ENCODE measurements at regions not wholly inside any gene's neighbourhood (a gene's known extent, or its start where the extent isn't known, plus 50 kb on each side); places are given as distances from the start of the nearest gene placed in this dataset.
"Not testable (repeated sequence)": the region's sequence is repeated elsewhere in the genome, so short reads cannot be mapped to it uniquely, and the experiment has no call there.

DNA sequence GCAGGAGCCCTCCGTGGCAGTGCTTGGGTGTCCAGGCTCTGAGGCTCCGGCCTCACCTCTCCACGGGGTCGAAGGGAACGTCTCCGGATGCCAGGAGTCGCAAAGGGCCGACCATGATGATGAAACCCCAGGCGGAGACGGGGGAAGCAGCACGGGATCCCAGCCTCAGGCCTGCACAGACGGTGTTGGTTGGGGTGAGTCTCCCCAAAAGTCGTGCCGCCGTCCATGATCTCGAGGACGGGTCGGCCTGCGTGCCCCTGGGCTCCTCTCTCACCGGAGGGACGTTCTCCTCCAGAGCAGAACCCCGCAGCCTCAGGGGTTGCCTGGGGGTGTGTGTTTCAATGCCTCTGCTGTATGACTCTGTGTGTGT is 100.6 kb upstream of the FOXD4L5 start:
- H3K27ac Mint-ChIP-seq; H3K4me1 ChIP-seq (ENCODE audit: control insufficient read depth, insufficient read depth, low read length); H3K4me3 Mint-ChIP-seq; H3K27me3 ChIP-seq (ENCODE audit: control insufficient read depth, insufficient read depth, low read length, poor library complexity, severe bottlenecking); H3K4me1 Mint-ChIP-seq; H3K36me3 ChIP-seq (ENCODE audit: control insufficient read depth, insufficient read depth, low read length); H3K9me3 ChIP-seq (ENCODE audit: control insufficient read depth, low read length); DNase-seq; H3K4me3 ChIP-seq (ENCODE audit: low read length); H3K27ac ChIP-seq (ENCODE audit: low read depth, low read length); H3K27me3 Mint-ChIP-seq (ENCODE audit: insufficient read depth); H3K9ac ChIP-seq (ENCODE audit: extremely low read depth, low read length, poor library complexity, severe bottlenecking); H3K36me3 Mint-ChIP-seq (ENCODE audit: low read depth): not testable (repeated sequence)
- H3K9me3 Mint-ChIP-seq: peaks cover 68% of the 10 kb centered on the region
- 80 to 92% methylated on average over 7 to 21 of the region's 22 CpGs for WGBS, 2 experiments (ENCODE audit: insufficient coverage in 1 of 2, insufficient read length in 1 of 2)

- not testable (repeated sequence) for H3K9me3 ChIP-seq (ENCODE audit: control insufficient read depth, low read length); H3K9ac ChIP-seq (ENCODE audit: extremely low read depth, low read length, poor library complexity, severe bottlenecking); H3K4me1 ChIP-seq (ENCODE audit: control insufficient read depth, insufficient read depth, low read length); H3K36me3 ChIP-seq (ENCODE audit: control insufficient read depth, insufficient read depth, low read length); H3K36me3 Mint-ChIP-seq (ENCODE audit: low read depth); H3K27ac Mint-ChIP-seq; H3K27me3 Mint-ChIP-seq (ENCODE audit: insufficient read depth); DNase-seq; H3K4me3 ChIP-seq (ENCODE audit: low read length); H3K27me3 ChIP-seq (ENCODE audit: control insufficient read depth, insufficient read depth, low read length, poor library complexity, severe bottlenecking); H3K27ac ChIP-seq (ENCODE audit: low read depth, low read length); H3K4me1 Mint-ChIP-seq; H3K4me3 Mint-ChIP-seq
- H3K9me3 Mint-ChIP-seq: peaks cover 62% of the 10 kb centered on the region
- 91 to 93% methylated on average over 26 to 61 of the region's 61 CpGs for WGBS, 2 experiments (ENCODE audit: insufficient coverage in 1 of 2, insufficient read length in 1 of 2)
These were observed 100.0 kb upstream of the FOXD4L5 start for GRCh38 chr9:65384759-65385654.

- H3K4me1 Mint-ChIP-seq; H3K27ac ChIP-seq (ENCODE audit: low read depth, low read length); H3K4me3 ChIP-seq (ENCODE audit: low read length); H3K27me3 ChIP-seq (ENCODE audit: control insufficient read depth, insufficient read depth, low read length, poor library complexity, severe bottlenecking); H3K4me1 ChIP-seq (ENCODE audit: control insufficient read depth, insufficient read depth, low read length); H3K27me3 Mint-ChIP-seq (ENCODE audit: insufficient read depth); H3K9ac ChIP-seq (ENCODE audit: extremely low read depth, low read length, poor library complexity, severe bottlenecking); H3K9me3 ChIP-seq (ENCODE audit: control insufficient read depth, low read length); H3K36me3 Mint-ChIP-seq (ENCODE audit: low read depth); H3K36me3 ChIP-seq (ENCODE audit: control insufficient read depth, insufficient read depth, low read length); H3K4me3 Mint-ChIP-seq; DNase-seq; H3K27ac Mint-ChIP-seq: not testable (repeated sequence)
- 75 to 78% methylated on average over 4 to 11 of the region's 11 CpGs for WGBS, 2 experiments (ENCODE audit: insufficient coverage in 1 of 2, insufficient read length in 1 of 2)
- peaks cover 55% of the 10 kb centered on the region for H3K9me3 Mint-ChIP-seq
These were observed 99.1 kb upstream of the FOXD4L5 start for GRCh38 chr9:65384066-65384465.

- not testable (repeated sequence) for DNase-seq; H3K36me3 Mint-ChIP-seq (ENCODE audit: low read depth); H3K27me3 ChIP-seq (ENCODE audit: control insufficient read depth, insufficient read depth, low read length, poor library complexity, severe bottlenecking); H3K4me1 ChIP-seq (ENCODE audit: control insufficient read depth, insufficient read depth, low read length); H3K4me3 ChIP-seq (ENCODE audit: low read length); H3K36me3 ChIP-seq (ENCODE audit: control insufficient read depth, insufficient read depth, low read length); H3K27ac ChIP-seq (ENCODE audit: low read depth, low read length); H3K9me3 ChIP-seq (ENCODE audit: control insufficient read depth, low read length); H3K27ac Mint-ChIP-seq; H3K4me3 Mint-ChIP-seq; H3K9ac ChIP-seq (ENCODE audit: extremely low read depth, low read length, poor library complexity, severe bottlenecking); H3K4me1 Mint-ChIP-seq; H3K27me3 Mint-ChIP-seq (ENCODE audit: insufficient read depth)
- H3K9me3 Mint-ChIP-seq: peaks cover 52% of the 10 kb centered on the region
- 88 to 92% methylated on average over 12 to 20 of the region's 20 CpGs for WGBS, 2 experiments (ENCODE audit: insufficient coverage in 1 of 2, insufficient read length in 1 of 2)
These were observed 98.6 kb upstream of the FOXD4L5 start for GRCh38 chr9:65383646-65384045.

DNA sequence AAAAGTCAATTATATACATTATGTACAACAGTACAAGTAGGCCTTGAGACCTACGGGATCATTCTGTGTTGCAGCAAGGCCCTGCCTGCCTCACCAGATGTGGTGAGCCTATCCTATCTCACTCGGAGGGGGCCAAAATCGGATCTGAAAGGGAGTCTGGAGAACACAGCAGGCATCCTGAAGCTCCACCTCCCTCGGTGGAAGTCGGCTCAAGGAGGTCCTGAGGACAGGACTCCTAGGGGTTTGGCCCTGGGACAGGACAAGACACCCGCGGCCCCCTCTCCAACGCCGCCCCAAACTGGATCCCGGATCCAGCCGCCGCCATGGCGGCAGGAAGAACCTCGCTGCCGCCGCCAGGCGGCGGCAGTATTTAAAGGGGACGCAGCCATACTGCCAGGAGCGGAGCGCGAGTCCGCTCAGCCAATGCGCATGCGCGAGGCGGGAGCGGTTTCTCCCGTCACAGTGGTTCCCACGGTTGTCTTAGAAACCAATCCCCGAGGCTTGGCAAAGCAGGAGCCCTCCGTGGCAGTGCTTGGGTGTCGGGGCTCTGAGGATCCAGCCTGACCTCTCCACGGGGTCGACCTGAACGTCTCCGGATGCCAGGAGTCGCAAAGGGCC is 97.8 kb upstream of the FOXD4L5 start:
- H3K27ac ChIP-seq (ENCODE audit: low read depth, low read length); H3K27ac Mint-ChIP-seq; H3K27me3 Mint-ChIP-seq (ENCODE audit: insufficient read depth); H3K4me1 ChIP-seq (ENCODE audit: control insufficient read depth, insufficient read depth, low read length); H3K9me3 ChIP-seq (ENCODE audit: control insufficient read depth, low read length); H3K27me3 ChIP-seq (ENCODE audit: control insufficient read depth, insufficient read depth, low read length, poor library complexity, severe bottlenecking); H3K4me3 Mint-ChIP-seq; H3K36me3 ChIP-seq (ENCODE audit: control insufficient read depth, insufficient read depth, low read length); H3K9ac ChIP-seq (ENCODE audit: extremely low read depth, low read length, poor library complexity, severe bottlenecking); H3K4me1 Mint-ChIP-seq; H3K4me3 ChIP-seq (ENCODE audit: low read length); H3K36me3 Mint-ChIP-seq (ENCODE audit: low read depth); DNase-seq: not testable (repeated sequence)
- WGBS, 2 experiments (ENCODE audit: insufficient coverage in 1 of 2, insufficient read length in 1 of 2): 80 to 89% methylated on average over 4 to 36 of the region's 38 CpGs
- H3K9me3 Mint-ChIP-seq: peaks cover 44% of the 10 kb centered on the region
